ENCODE measurements at regions not wholly inside any gene's neighbourhood (a gene's known extent, or its start where the extent isn't known, plus 50 kb on each side); places are given as distances from the start of the nearest gene placed in this dataset.

GRCh38 chrX:150143721-150144440 is 205.6 kb upstream of the EOLA2 start:
- DNase-seq = no peak

DNA sequence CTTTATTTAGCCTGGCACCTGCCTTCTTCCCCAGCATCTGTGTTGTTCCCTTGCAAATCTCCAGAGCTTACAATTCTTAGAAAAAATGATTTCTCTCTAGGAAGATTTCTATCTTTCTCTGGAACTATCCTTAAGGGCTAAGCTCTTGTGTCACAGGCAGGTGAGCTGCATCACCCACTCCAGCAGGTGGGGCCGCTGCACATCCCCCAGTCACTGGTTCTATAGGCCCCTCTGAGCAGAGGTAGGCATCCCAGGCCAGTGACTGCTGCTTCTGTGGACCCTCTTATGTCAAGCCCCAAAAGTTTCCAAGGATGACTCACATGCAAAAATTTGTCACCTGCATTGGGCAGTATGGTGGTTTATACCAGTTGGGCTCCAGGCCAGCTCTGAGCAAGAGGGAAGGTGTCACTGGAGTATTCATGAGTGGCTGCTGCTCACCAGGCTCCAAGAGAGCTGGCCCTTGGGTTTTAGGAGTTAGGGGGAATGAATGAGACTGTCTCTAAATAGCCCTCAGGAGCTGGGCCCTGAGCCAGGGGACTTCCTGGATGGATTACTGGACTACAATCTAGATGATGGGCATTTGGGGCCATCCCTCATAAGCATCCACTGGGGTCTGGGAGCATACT is 208.1 kb upstream of the EOLA2 start:
- DNase-seq = no peak

DNA sequence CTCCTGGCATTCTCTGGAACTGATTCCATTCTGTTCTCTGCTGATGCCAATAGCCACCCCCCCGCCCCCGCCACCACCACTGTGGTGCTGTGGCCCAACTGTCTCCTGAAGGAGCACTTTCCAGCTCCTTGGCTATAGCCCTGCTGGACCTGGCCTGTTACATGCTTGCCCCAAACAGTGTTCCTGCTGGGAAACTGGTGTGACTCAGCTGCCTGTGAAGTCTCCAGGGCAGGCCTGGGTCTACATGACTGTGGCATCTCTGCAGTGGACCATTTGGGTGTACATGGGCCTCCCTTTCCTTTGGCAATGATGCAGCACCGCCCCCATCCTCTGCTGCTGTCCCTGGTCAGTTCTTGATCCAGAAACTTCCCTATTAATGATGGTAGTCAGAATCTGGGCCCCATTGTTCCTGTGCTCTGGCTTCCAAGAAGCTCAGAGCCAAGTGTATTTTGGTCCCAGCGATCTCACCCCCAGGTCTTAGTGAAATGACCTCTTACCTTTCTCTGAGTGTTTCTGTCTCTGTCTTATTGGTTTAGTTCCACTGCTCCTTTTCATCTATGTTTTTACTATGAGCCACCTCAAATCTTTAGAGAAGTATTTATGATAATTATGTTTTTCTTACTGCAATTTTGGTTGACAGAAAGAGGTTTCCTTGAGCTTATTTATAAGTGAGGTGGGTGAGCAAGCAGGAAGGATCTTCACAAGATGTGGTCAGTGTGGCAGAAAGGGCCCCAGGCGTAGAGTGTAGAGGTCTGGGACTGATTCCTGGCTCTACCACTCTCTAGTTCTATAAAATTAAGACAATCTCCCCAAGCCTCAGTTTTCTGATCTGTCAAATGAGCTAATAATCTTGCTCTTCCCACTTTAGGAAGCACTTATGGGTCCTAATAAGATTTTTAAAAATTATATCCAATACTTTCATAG is 210.7 kb upstream of the EOLA2 start:
- no peak for DNase-seq

GRCh38 chrX:150150076-150150779 is 211.9 kb upstream of the EOLA2 start:
- no peak for DNase-seq

DNA sequence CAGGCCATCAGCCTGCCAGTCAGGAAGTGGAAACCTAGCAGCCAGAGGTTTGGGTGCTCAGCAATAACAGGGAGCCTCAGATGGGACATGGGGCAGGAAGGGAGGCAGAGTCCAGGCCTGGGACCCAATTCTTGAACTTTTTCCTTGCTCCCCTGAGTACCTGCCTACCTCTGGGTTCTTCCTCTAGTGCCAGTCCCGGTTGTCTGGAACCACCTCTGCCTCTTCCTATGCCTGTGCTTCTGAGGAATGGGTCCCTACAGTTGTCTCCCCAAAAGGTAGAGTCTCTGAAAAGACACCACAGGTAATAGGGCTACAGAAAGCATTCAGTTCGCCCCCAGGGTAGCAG is 212.4 kb upstream of the MAMLD1 start:
- DNase-seq = no peak

GRCh38 chrX:150152036-150152435 is 211.1 kb upstream of the MAMLD1 start:
- no peak for DNase-seq

DNA sequence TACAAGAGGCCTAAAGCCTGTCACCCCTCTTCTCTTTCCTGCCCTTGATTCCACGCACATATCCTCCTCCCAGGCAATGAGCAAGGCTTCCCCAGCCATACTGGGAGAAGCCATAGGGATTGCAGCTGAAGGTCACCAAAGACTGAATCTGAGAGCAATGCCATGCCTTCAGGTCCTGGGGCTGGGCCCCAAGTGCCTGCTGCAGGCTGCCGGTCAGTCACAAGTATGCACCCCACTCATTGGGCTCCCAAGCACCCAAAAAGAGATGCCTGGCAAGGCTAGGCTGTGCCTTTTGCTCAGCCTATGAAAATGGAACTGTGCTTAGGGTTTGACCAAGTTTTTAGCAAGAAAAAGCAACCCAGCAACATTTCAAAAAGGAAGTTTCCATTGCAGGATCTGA is 210.6 kb upstream of the MAMLD1 start:
- no peak for DNase-seq

DNA sequence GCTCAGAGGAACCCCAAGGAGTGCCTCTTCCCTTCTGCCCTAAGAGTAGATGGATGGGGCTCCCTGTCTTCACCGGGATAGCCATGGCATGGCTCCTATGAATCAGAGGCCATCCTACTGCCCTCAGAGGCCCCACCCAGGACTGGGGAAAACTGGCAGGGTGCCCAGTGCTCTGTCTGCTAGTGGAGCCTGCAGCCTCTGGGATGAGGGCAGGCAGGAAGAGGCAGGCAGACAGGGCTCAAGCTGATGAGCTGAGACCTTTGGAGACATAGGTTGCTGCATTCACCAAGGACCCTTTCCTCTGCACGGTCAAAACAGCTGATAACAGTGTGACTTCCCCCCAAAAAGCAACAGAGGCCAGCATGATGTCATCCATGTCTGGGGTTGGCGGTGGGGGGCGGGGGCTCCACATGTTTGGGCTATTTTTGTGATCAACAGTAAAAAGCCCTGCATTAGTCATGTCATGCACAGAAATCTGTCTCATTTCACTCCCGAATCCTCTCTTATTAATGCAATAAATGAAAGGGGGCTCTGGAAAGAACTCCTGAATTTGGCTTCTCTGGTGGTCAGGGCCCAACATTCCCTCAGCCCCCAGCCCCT is 207.6 kb upstream of the MAMLD1 start:
- no peak for DNase-seq

GRCh38 chrX:150156615-150157014 is 206.5 kb upstream of the MAMLD1 start:
- DNase-seq = no peak

DNA sequence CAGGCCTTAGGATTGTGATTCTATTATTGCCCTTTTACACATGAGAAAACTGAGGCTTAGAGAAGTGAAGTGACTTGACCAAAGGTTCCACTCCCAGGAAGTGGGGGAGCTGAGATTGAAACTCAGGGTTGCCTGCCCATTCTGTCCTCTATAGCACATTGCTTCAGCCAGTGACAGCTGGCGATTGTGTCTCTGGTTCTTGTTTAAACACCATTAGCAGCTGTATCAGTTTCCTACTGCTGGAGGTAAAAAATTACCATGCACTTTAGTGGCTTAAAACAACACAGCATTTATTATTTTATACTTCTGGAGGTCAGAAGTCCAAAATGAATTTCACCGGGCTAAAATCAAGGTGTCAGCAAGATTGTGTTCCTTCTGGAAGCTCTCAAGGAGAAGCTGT is 205.8 kb upstream of the MAMLD1 start:
- no peak for DNase-seq

DNA sequence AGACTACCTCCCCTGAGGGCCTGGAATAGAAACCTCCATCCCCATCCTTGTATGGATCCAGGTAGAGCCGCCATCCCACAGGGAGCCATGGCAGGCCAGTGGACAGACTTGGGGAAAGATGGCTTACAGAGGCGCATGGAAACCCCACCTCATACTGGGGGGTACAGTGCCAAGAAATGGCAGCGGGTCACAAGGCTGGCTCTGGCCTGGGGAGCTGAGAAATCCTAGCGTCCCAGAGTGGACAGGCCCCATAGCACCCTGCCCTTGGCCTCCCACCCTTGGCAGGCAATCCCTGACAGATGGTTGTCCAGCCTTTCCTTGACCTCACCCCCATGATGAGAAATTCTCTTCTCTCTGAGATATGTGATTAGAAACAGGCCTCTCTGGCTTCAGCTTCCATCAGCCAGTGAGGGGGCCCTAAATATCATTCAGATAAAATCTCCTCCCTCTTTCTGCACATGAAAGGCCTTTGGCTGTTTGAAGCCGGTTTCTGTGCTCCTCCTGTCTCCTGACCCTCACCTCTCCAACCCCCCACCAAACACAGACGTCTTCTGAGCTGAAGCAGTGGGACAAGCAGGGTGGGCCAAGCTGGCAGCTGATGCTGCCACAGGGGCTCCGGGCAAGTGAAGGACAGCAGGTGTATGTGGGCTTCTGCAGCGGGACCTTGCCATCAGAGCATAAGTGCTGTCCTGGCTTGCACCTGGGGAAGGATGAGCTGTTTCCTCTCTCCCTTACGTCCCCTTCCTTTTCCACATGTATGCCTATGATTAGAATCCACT is 204.4 kb upstream of the MAMLD1 start:
- no peak for DNase-seq

GRCh38 chrX:150159537-150159936 is 203.6 kb upstream of the MAMLD1 start:
- no peak for DNase-seq

GRCh38 chrX:150160656-150161055 is 202.5 kb upstream of the MAMLD1 start:
- DNase-seq = no peak

GRCh38 chrX:150161193-150161592 is 201.9 kb upstream of the MAMLD1 start:
- no peak for DNase-seq

DNA sequence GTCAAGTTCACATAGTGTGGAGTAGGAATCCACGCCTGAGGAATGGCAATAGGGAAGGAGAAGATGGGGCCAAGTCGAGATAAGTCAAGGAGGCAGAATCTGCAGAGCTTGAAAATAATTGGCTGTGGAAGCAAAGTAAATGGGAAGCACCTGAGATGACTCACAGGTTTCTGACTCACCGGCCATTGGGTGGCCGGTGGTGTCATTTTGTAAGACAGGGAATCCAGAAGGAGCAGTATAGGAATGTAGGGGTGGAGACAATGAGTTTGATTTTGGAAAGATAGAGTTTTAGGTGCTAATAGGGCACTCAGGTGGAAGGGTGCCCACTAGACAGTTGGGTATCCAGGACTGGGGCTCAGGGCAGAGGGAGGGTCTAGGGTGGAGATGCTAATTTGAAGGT is 201.0 kb upstream of the MAMLD1 start:
- DNase-seq = no peak

DNA sequence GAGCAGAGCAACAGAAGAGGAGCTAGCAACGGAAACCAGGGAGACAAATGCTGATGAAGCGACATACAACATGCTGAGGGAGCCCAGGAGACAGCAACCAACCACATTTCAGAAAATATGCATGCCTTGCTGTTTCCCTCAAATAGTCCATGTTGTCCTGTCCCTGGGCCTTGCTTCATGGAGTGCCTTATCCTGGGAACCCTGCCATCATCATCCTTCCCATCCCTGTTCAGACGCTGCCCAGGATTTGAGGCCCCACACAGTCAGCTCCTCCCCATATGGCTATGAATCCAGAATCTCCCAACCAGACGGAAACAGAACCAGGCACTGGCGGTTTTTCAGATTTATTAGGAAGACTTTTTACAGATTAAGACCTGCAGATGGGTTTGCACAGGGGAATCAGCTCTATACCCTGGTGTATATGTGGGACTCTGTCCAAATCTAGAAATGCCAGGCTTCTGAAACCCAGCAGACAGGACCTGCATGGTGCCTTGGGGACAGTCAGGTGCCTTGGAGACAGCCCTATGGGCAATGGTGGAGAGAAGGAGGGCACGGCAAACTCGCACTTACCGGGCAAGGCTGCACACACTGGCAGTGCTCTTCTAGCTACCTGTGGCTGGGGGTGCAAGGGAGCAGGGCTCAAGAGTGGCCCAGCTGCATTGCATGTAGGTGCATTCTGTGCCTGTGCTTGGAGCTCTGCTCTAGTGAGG is 199.7 kb upstream of the MAMLD1 start:
- no peak for DNase-seq

- DNase-seq = no peak
These were observed 199.0 kb upstream of the MAMLD1 start for GRCh38 chrX:150163956-150164726.

DNA sequence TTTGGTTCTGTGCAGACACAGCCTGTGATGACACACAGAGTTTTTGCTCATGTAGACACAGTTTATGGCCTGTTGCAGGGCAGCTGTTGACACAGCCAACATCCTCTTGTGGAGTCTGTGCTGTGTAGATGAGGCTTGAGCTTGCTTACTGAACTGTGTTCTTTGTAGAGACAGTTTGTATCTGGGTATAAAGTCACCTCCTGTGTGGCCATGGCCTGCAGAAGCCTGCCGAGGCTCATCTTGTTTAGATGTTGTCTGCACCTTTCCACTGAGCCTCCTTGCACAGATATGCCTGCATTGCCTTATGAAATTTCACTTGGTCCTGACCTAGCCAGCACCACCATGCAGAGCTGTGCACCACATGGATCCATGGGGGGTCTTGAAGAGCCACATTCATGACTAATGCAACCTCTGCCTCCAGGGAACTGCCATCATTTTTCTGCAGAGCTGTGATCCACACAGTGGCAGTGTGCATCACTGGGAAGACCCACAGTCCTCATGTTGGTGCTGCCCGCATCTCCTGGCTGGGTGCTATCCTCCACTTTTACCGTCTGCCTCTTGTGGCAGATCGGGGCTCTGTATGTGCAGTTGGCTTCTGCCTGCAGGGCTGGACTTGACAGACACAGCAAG is 198.0 kb upstream of the MAMLD1 start:
- DNase-seq = no peak

DNA sequence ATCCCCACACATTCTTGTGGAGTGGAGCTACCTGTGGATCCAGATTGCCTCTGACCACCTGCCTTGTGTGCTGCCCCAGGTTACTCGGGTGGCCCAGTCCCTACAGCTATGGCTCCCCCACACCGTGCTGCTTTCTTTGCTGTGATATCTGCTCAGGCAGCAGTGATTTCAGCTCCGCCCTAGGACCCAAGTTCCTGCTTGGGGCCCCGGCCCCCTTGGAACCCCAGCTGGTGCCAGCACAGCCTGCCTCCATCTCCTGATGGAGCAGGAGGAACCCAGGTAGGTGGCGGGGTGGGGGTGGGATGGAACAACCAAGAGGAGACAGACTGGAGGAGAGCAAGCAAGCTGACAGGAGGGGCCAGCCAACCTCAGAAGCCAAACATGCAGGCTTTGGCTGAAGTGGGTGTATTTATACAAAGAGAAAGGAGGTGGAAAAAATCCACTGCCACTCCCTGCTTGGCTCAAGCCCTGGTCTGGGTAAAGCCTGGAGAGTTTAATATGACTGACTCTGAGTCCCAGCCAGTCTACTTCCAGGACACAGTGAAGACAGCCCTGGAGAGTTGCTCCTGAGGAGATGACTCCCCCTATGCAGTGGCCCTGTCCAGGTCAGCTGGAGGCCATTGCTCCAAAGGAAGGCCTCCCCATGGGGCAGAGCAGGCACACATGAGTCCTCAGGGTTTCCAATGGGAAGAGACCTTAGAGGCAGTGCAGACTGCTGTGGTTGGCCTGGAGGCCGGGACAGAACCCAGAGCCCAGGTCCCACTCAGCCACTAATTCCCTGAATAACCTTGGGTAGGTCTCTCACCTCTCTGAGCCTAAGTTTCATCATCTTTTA is 197.1 kb upstream of the MAMLD1 start:
- no peak for DNase-seq

Data from NCI-H1694 (cell line).